OCI-LY1 (cell line): ENCODE measurements at regions not wholly inside any gene's neighbourhood (a gene's known extent, or its start where the extent isn't known, plus 50 kb on each side); places are given as distances from the start of the nearest gene placed in this dataset.
"Not testable (repeated sequence)": the region's sequence is repeated elsewhere in the genome, so short reads cannot be mapped to it uniquely, and the experiment has no call there.

ENCODE experiments used
- CTCF ChIP-seq: fragments of 200-600 bp; sonication (generic), shearing (Covaris generic); IDR thresholded peaks from 2 replicates; pipeline ENCODE4 v1.5.1; 2017; ENCODE audit warnings: mild to moderate bottlenecking, antibody characterized with exemption, low read length, moderate library complexity, mixed read lengths
- EZH2 ChIP-seq: fragments of 200-600 bp; sonication (generic), shearing (Covaris generic); IDR thresholded peaks from 2 replicates; pipeline ENCODE4 v1.8.0; 2017; ENCODE audit warnings: borderline replicate concordance, mixed run types, mild to moderate bottlenecking, antibody characterized with exemption, low read length, moderate library complexity, mixed read lengths

- TF ChIP-seq CTCF, EZH2: not testable (repeated sequence)
These were observed 50.1 kb upstream of the VSIG4 start for GRCh38 chrX:66090004-66090403.
